ENCODE measurements at regions not wholly inside any gene's neighbourhood (a gene's known extent, or its start where the extent isn't known, plus 50 kb on each side); places are given as distances from the start of the nearest gene placed in this dataset.

DNA sequence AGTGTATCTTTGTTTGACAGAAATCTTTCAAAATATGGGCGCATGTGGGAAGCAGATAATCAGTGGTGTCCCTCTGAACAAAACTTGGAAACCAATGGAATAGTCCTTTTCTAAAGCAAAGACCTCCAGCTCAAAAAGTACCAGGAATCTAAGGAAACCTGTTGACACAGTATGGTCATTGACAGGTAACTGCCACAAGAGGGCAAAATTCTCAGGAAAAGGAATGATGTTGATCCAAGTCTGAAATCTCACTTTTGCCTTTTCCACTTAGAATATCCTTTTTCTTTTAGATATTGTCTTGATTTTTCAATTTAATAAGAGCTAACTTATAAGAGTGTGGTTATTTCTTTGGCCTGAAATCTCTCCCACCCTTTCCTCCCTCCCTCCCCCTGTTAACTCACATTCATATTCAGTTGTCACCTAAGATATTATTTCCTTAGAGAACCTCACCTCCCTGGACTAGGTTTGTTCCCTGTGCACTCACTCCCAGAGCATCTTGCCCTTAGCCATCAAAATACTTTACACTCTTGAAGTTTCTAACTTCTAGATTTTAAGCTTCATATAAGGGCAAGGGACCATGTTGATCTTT lies 59.0 kb upstream of the BARX1 start:
- no peak overlapping the region for H2AFZ ChIP-seq (ENCODE audit: insufficient read depth, low read depth, low read length, poor library complexity, severe bottlenecking)
- DNase-seq, result peak; percentile 24
- ChIA-PET CTCF (interaction anchor here (0.6 to 5.7 kb wide), 13 partner anchors 10 to 435 kb away, joined by 3 to 76 read pairs (median 7); no protein-coding TSS in a partner anchor), POLR2A (no interaction called here)
- no peak overlapping the region for H3K9ac ChIP-seq (ENCODE audit: low read length)
- H3K4me3 ChIP-seq (ENCODE audit: control extremely low read depth in 1 of 5, extremely low read depth in 1 of 5, insufficient read depth in 1 of 5, low read depth in 2 of 5, low read length in 4 of 5), result no peak overlapping the region
- WGBS (ENCODE audit: insufficient coverage), result 83% methylated on average over 1 of the region's 1 CpG
- no peak for ATAC-seq (ENCODE audit: low read depth)
- H3K27ac Mint-ChIP-seq, result no peak overlapping the region
- H3K4me2 ChIP-seq (replicated peaks; ENCODE audit: low read depth, low read length, poor library complexity, severe bottlenecking), result no peak overlapping the region
- no peaks in the 10 kb centered on the region for H3K9me3 Mint-ChIP-seq (ENCODE audit: insufficient read depth)
- H3K79me2 ChIP-seq (ENCODE audit: control insufficient read depth, insufficient read depth, low read length), result no peaks in the 10 kb centered on the region
- peaks cover 5 to 6% of the 10 kb centered on the region in 2 donors for H3K4me1 ChIP-seq (ENCODE audit: control insufficient read depth in 2 of 2, insufficient read depth in 2 of 2, low read length in 2 of 2)
- TF ChIP-seq, protein P1, sequence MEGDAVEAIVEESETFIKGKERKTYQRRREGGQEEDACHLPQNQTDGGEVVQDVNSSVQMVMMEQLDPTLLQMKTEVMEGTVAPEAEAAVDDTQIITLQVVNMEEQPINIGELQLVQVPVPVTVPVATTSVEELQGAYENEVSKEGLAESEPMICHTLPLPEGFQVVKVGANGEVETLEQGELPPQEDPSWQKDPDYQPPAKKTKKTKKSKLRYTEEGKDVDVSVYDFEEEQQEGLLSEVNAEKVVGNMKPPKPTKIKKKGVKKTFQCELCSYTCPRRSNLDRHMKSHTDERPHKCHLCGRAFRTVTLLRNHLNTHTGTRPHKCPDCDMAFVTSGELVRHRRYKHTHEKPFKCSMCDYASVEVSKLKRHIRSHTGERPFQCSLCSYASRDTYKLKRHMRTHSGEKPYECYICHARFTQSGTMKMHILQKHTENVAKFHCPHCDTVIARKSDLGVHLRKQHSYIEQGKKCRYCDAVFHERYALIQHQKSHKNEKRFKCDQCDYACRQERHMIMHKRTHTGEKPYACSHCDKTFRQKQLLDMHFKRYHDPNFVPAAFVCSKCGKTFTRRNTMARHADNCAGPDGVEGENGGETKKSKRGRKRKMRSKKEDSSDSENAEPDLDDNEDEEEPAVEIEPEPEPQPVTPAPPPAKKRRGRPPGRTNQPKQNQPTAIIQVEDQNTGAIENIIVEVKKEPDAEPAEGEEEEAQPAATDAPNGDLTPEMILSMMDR (IDR thresholded peaks at IDR 0.05), result peak; percentile 70
- TF ChIP-seq EZH2 (IDR thresholded peaks at IDR 0.05; ENCODE audit: borderline replicate concordance, insufficient read depth, low read depth, low read length, poor library complexity, severe bottlenecking), result no peak
- H3K27ac ChIP-seq (ENCODE audit: low read length in 2 of 2), result no peak overlapping the region
- H3K27me3 Mint-ChIP-seq, result peaks cover 4% of the 10 kb centered on the region
- no peak overlapping the region for H3K4me3 Mint-ChIP-seq
- no peaks in the 10 kb centered on the region for H4K20me1 ChIP-seq (ENCODE audit: control insufficient read depth, insufficient read depth, low read length, poor library complexity, severe bottlenecking)
- intact Hi-C loops (cut with micrococcal nuclease), result loop anchor here (1.0 kb wide), 1 partner anchor 199 kb away; no protein-coding TSS in a partner anchor
- H3K9me3 ChIP-seq (ENCODE audit: control extremely low read depth in 1 of 3, control insufficient read depth in 2 of 3, insufficient read depth in 1 of 3, low read length in 2 of 3), result no peaks in the 10 kb centered on the region
- peaks cover 5% of the 10 kb centered on the region for H3K4me1 Mint-ChIP-seq
- H3K36me3 ChIP-seq (replicated peaks in 1 of 2; ENCODE audit: control extremely low read depth in 1 of 2, control insufficient read depth in 1 of 2, extremely low read depth in 1 of 2, insufficient read depth in 2 of 2, low read length in 1 of 2), result no peaks in the 10 kb centered on the region
- peaks cover 0 to 2% (median 0%) of the 10 kb centered on the region in 4 experiments for H3K27me3 ChIP-seq (replicated peaks in 1 of 4; ENCODE audit: control extremely low read depth in 1 of 4, control insufficient read depth in 3 of 4, insufficient read depth in 4 of 4, low read length in 3 of 4)

DNA sequence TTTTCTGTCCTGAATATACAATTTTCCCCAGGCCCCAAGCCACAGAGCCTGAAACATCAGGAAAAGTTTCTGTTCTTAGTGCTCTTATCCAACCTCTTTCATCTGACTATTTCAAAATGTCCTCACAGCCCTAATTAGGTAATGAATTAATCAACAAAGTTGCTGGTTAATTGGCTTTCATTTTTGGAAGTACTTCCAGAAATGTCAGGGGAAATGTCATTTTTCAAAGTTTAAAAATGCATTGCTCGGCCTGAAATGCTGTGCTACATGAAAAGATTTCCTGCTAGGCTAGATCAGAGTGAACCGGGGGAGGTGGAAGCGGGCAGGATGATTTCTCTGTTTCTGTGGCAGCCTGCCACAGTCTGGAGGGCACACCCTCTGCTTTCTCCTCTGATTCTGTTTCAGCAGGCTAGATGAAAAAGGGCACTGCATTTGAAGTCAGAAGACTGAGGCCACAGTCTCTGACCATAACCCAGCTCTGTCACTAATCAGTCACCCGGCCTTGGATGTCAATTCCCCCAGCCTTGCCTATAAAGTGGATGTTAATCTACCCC lies 55.9 kb upstream of the BARX1 start:
- Mint-ChIP-seq H3K4me3 (no peak overlapping the region), H3K27me3 (peaks cover 17% of the 10 kb centered on the region), H3K4me1 (peaks cover 5% of the 10 kb centered on the region), H3K27ac (no peak overlapping the region), H3K9me3 (ENCODE audit: insufficient read depth) (no peaks in the 10 kb centered on the region)
- Histone ChIP-seq H3K27ac (ENCODE audit: low read length in 2 of 2) (no peak overlapping the region), H3K4me2 (replicated peaks; ENCODE audit: low read depth, low read length, poor library complexity, severe bottlenecking) (no peak overlapping the region), H3K9me3 (ENCODE audit: control extremely low read depth in 1 of 3, control insufficient read depth in 2 of 3, insufficient read depth in 1 of 3, low read length in 2 of 3) (no peaks in the 10 kb centered on the region), H3K4me1 (ENCODE audit: control insufficient read depth in 2 of 2, insufficient read depth in 2 of 2, low read length in 2 of 2) (peaks cover 5 to 6% of the 10 kb centered on the region in 2 donors), H4K20me1 (ENCODE audit: control insufficient read depth, insufficient read depth, low read length, poor library complexity, severe bottlenecking) (no peaks in the 10 kb centered on the region), H3K9ac (ENCODE audit: low read length) (no peak overlapping the region), H3K36me3 (replicated peaks in 1 of 2; ENCODE audit: control extremely low read depth in 1 of 2, control insufficient read depth in 1 of 2, extremely low read depth in 1 of 2, insufficient read depth in 2 of 2, low read length in 1 of 2) (no peaks in the 10 kb centered on the region), H2AFZ (ENCODE audit: insufficient read depth, low read depth, low read length, poor library complexity, severe bottlenecking) (no peak overlapping the region), H3K79me2 (ENCODE audit: control insufficient read depth, insufficient read depth, low read length) (no peaks in the 10 kb centered on the region), H3K27me3 (replicated peaks in 1 of 4; ENCODE audit: control extremely low read depth in 1 of 4, control insufficient read depth in 3 of 4, insufficient read depth in 4 of 4, low read length in 3 of 4) (peaks cover 0 to 8% (median under 1%) of the 10 kb centered on the region in 4 experiments), H3K4me3 (ENCODE audit: control extremely low read depth in 1 of 5, extremely low read depth in 1 of 5, insufficient read depth in 1 of 5, low read depth in 2 of 5, low read length in 4 of 5) (no peak overlapping the region)
- ChIA-PET POLR2A (no interaction called here), CTCF (interaction anchor here (5.7 kb wide), 1 partner anchor 202 kb away, joined by 76 read pairs; no protein-coding TSS in a partner anchor)
- ATAC-seq (ENCODE audit: low read depth), result no peak
- WGBS (ENCODE audit: insufficient coverage), result 84% methylated on average over 3 of the region's 4 CpGs
- DNase-seq, result no peak
- no peak for TF ChIP-seq EZH2 (IDR thresholded peaks at IDR 0.05; ENCODE audit: borderline replicate concordance, insufficient read depth, low read depth, low read length, poor library complexity, severe bottlenecking)
- TF ChIP-seq, protein P1 (IDR thresholded peaks at IDR 0.05), result no peak
- intact Hi-C loops (cut with micrococcal nuclease), result no loop called here

Measured in B cell (primary cell).